ENCODE measurements at regions not wholly inside any gene's neighbourhood (a gene's known extent, or its start where the extent isn't known, plus 50 kb on each side); places are given as distances from the start of the nearest gene placed in this dataset.
"Not testable (repeated sequence)": the region's sequence is repeated elsewhere in the genome, so short reads cannot be mapped to it uniquely, and the experiment has no call there.

DNA sequence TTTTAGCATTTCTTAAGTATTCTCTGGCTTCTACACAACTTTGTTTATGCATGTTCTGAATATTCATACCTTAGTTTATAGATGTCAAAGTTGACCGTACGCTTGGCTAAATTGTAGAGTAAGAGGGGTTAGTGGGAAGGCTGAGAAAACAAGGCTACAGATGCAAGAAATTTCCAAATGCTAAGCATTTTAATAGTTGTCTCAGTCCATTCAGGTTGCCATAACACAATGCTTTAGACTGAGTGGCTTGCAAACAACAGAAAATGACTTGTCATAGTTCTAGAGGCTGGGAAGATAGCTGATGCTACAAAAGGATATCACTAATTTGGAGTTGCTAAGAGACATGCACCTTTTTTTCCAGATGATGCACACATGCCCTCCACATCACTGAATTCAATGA is 53.0 kb upstream of the C1QTNF3 start:
- not testable (repeated sequence) for DNase-seq (ENCODE audit: low spot score)

DNA sequence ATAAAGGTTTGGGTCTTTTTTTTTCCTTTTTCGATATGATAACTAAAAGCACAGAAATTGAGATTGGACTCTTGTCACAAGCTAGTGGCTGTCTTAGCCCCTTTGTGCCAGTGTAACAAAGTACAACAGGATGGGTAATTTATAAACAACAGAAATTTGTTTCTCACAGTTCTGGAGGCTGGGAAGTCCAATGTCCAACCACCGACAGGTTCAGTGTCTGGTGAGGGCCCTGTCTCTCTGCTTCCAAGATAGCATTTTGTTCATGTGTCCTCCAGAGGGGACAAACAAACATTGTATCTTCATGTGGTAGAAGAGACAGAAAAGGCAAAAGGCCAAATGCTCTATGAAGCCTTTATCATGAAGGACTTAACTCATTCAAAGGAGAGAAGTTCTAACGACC is 56.9 kb upstream of the C1QTNF3 start:
- DNase-seq (ENCODE audit: low spot score) = not testable (repeated sequence)

DNA sequence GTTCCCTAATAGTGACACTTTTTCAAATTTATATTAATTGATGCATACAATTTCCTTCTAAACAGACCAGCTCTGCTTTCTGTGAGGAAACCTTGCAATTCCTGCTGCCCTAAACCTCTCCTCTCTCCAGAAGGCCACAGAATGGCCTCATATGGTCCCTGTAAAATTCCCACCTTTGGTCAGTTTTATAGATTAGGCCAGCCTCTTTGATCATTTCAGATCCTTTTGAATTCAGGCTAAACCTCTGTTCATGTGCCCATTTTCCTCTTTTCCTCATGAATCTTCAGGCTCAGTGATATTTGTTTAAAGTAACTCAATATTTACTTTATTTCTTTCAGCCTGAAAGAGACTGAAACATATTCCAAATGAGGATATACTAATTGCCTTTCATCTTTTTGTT is 58.6 kb upstream of the C1QTNF3 start:
- not testable (repeated sequence) for DNase-seq (ENCODE audit: low spot score)

DNA sequence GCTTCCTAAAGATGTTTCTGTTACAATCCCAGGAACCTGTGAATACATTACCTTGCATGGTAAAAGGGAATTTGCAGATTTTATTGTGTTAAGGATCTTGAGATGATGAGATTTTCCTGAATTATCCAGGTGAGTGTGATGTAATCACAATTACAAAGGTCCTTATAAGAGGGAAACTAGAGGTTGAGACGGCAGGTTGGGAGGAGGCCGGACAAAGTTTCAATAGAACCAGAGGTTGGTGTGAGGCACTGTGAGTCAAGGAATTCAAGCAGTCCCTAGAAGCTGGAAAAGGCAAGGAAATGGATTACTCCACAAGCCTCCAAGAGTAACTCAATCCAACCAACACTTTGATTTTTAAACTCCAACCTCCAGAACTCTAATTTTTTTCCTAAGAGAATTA is 65.9 kb upstream of the C1QTNF3 start:
- not testable (repeated sequence) for DNase-seq (ENCODE audit: low spot score)

DNA sequence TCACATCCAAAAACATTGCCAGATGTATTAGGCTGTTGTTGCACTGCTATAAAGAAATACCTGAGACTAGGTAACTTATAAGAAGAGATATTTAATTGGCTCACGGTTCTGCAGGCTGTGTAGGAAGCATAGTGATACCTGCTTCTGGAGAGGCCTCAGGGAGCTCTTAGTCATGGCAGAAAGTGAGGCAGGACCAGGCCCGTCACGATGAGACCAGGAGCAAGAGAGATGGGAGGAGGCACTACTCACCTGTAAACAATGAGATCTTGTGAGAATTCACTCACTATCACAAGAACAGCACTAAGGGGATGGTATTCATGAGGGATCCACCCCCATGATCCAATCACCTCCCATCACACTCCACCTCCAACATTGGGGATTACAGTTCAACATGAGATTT is 81.3 kb upstream of the C1QTNF3 start:
- DNase-seq (ENCODE audit: low spot score) = not testable (repeated sequence)

DNA sequence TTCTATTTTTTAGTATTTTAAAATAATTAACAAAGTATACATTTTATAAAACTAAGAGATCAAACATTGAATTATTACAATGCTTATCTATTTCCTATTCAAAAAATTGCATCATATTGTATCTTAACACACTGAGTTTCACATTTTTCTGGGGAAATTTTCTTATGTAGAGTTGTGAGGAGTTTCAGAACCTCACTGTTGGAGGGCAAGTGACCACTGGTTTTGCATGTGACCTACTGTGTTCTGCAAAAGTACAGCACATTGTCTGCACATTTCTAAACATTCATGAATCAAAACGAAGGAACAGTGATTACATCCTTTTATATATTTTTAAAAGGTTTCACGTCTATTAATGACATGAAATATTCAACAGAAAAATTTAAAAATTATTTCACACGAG is 82.3 kb upstream of the C1QTNF3 start:
- not testable (repeated sequence) for DNase-seq (ENCODE audit: low spot score)

DNA sequence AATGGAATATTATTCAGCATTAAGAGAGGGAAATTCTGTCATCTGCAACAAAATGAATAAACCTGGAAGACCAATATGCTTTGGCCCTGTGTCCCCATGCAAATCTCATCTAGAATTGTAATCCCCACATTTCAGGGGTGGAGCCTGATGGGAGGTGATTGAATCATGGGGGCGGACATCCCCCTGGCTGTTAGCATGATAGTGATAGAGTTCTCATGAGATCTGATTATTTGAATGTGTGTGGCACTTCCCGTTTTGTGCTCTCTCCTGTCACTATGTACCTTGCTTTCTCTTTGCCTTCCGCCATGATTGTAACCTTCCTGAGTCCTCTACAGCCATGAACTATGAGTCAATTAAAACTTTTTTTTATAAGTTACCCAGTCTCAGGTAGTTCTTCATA is 83.7 kb upstream of the C1QTNF3 start:
- not testable (repeated sequence) for DNase-seq (ENCODE audit: low spot score)

DNA sequence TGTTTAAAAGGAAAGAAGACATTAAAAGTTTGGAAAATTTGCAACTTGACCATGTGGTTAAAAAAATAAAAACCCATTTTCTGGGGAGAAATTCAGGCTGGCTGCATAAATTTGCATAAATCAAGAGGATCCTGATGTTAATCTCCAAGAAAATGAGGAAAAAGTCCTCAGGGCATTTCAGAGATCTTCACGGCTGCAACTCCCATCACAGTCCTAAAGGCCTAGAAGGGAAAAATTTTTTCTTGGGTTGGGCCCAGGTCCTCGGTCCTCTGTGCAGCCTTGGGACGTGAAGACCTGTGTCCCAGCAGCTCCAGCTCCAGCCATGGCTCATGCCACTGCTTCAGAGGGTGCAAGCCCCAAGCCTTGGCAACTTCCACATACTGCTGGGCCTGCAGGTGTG is 84.8 kb upstream of the C1QTNF3 start:
- DNase-seq (ENCODE audit: low spot score) = not testable (repeated sequence)

DNA sequence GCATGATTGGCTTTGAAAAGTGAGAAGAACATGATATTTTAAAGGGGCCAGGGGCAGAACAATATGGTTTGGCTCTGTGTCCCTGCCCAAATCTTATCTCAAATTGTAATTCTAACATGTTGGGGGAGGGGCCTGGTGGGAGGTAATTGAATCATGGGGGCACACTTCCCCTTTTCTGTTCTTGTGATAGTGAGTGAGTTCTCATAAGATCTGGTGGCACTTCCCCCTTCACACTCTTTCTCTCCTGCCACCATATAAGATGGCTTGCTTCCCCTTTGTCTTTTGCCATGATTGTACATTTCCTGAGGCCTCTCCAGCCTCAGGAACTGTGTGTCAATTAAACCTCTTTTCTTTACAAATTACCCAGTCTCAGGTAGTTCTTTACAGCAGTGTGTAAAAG is 85.9 kb upstream of the C1QTNF3 start:
- not testable (repeated sequence) for DNase-seq (ENCODE audit: low spot score)

DNA sequence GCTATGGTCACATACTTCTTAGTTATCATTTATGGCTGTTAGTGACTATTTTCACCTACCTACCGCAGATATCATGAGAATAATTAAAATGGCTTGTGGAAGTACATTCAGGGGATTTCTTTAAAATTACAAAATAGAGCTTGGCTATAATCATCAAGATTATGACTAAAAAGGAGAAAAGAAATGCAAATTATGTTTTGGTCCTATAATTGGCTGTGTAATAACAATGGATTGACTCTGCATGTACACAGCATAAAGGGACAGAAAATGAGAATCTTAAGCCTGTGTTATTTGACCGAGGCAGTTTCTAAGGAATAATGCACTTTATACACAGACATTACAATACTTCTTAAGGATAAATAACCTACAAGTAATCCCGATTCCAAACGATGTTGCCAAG is 112.0 kb upstream of the C1QTNF3 start:
- not testable (repeated sequence) for DNase-seq (ENCODE audit: low spot score)

DNA sequence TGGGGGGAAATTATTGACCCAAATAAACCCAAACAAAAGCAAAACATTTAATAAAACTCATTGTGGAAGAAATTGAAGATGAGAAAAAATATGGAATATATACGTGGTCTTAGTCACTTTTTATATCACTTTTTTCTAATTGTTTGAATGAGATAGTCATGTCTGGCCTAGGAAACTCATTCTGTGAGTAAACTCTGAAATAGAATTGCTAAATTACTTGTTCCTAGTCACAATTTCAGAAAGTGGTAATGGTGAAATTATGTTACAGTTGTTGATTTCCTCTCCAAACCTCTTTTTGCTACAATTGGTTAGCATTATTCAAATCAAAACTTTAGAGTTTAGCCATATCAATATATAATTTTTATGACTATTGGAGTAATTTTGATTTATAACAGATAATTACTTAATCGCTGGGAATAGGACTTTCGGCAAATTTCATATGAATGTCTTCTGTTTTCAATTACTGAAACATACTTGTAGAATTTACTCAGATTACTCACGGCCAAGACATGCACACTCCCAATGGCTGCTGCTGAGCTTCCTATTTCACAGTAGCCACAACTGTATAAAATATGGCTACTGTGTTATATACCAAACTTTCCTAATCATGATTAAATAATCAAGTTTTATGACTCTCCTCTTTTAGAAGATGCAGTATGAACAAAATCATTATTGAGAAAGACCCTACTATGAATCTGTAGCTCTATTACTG is 113.8 kb upstream of the C1QTNF3 start:
- DNase-seq (ENCODE audit: low spot score) = not testable (repeated sequence)

DNA sequence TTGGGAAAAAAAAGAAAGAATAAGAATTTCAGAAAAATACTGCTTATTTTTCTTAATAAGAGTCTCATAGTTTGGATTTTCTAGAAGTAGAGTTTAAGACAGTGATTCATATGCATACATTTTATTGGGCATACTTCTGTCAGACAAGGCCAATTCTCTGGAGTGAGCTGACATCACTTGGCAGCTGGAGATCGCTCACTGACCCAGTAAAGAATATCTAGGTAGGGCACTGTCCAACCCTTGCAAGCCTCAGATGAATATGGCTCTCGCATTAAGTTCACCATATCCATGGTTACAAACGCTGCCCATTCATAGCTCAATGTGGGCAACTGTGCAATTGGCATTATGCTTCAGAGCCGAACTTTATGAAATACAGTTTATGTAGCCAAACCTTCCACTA is 117.9 kb upstream of the C1QTNF3 start:
- DNase-seq (ENCODE audit: low spot score) = not testable (repeated sequence)

DNA sequence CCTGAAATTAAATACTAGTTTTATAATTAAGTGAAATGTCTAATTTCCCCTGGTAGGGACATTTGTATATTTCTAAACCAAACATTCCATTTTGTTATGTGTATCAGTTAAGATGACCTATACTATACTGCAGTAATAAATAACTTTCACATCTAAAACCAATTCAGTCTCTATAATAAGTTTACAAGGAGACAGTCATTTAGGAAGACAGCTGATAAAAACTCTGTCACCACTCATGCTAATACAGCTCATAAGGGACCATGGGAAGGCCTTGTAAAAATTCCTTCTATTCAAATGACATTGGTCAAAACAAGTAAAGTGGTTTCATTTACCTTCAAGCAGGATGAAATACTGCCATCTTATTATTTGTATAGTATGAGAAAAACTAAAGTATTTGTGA is 128.4 kb upstream of the C1QTNF3 start:
- DNase-seq (ENCODE audit: low spot score) = not testable (repeated sequence)

DNA sequence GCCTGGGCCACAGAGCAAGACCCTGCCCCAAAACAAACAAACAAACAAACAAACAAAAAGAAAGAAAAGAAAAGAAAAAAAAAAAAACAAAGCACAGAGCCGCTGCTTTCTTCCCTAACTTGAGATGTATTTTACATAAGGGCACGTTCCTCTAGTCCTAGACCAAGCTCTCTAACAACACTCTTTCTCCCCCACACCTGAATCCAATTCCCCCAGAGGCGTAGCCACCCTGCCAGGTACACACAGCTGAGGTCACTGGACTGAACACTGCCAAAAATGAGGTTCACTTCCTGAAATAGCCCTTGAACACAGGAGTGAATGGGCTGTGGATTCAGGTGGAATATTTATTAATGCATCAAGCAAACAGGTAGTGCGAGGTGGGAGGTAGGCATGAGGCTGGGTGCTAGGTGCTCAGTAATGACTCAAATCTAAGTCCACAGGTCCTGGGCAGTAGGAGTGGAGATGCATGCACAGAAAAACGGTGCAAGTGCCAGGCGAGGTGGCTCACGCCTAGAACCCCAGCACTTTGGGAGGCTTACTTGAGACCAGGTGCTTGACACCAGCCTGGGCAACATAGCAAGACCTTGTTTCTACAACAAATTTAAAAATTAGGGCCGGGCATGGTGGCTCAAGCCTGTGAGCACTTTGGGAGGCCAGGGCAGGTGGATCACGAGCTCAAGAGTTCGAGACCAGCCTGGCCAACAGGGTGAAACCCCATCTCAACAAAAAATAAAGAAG is 136.6 kb upstream of the C1QTNF3 start:
- not testable (repeated sequence) for DNase-seq (ENCODE audit: low spot score)

DNA sequence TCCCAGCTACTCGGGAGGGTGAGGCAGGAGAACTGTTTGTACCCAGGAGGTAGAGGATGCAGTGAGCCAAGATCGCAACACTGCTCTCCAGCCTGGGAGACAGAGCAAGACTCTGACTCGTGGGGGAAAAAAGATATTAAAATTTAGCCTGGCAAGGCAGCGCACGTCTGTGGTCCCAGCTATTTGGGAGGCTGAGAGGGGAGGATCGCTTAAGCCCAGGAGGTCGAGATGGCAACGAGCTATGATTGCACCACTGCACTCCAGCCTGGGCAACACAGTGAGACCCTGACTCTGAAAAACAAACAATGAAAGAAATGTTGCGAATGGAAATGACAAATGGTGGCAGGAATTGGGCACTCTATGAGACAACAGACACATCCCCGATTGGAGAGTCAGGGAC is 137.2 kb upstream of the C1QTNF3 start:
- DNase-seq (ENCODE audit: low spot score) = not testable (repeated sequence)

DNA sequence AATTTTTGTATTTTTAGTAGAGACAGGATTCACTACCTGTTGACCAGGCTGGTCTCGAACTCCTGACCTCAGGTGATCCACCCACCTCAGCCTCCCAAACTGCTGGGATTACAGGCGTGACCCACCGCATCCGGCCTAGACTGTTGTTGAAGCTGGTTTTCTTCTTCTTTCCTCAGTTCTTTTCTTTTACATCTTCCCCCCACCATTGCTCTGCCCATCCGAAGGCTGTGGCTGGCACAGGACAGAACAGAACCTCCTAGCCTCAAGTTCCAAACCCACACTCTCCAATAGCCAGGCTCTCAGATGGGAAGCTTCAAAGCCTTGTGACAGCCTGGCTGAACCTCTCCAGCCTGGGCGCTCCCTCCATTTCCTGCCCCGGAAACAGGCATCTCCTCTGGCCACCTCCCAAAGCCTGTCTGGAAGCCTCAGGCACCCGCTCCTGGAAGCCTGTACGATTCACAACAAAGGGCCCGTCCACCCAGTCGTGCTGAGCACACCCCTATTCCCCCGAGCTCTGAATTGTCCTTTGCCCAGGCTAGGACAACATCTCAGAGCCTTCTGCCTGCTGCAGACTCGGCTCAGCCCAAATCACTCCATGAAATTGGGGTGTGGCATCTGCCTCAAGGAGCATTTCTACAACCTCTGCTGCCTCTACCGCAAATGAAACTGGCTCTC is 138.1 kb upstream of the C1QTNF3 start:
- not testable (repeated sequence) for DNase-seq (ENCODE audit: low spot score)

DNA sequence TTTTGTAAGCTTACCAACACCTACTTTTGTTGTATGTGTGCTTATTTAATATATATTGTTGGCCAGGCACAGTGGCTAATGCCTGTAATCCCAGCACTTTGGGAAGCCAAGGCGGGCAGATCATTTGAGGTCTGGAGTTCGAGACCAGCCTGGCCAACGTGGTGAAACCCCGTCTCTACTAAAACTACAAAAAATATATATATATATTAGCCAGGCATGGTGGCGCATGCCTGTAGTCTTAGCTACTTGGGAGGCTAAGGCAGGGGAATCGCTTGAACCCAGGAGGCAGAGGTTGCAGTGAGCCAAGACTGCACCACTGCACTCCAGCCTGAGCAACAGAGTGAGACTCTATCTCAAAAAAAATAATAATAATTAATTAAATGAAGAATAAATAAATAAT is 142.0 kb upstream of the C1QTNF3 start:
- not testable (repeated sequence) for DNase-seq (ENCODE audit: low spot score)

DNA sequence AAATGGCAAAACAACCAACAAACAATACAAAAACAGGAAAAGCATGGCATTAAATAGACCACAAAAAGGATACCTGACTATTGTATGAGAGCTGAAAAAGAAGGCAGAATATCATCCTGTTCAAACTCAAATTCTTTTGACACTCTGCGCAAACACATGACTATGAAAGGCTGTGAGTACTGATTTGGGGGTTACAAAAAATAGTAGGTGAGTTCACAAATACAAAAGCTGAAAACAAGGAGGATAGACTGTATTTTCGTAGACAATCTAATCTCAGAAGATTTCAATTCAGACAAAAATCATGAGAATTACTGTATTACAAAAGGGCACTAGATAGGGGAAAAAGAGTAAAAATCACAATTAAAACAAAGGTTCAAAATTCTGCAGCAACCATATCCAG is 142.6 kb upstream of the C1QTNF3 start:
- not testable (repeated sequence) for DNase-seq (ENCODE audit: low spot score)

DNA sequence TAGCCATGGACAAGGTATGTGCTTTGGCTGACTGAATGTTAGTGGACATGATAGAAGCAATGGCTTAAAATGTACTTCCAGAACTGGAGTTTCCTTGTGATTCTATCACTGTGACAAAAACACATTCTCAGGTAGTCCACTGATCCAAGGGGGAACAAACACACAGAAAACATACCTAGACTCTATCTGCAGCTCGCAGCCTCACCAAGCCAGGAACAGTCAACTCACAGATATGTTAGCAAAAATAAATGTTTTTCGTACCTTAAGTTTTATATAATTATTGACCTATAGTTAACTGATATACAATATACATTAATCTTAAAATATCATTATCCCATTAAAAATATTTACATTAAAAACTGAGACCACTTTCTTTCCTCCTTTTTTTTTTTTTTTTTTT is 143.1 kb upstream of the C1QTNF3 start:
- DNase-seq (ENCODE audit: low spot score) = not testable (repeated sequence)

DNA sequence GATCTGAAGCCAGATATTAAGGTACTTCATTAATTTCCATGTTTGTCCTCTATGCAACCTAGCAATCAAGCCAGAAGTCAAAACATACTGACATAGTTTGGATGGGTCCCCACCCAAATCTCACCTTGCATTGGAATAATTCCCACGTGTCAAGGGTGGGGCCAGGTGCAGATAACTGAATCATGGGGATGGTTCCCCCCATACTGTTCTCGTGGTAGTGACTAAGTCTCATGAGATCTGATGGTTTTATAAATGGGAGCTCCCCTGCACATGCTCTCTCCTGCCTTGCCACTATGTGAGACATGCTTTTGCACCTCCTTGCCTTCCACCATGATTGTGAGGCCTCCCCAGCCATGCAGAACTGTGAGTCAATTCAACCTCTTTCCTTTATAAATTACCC is 143.9 kb upstream of the C1QTNF3 start:
- not testable (repeated sequence) for DNase-seq (ENCODE audit: low spot score)

DNA sequence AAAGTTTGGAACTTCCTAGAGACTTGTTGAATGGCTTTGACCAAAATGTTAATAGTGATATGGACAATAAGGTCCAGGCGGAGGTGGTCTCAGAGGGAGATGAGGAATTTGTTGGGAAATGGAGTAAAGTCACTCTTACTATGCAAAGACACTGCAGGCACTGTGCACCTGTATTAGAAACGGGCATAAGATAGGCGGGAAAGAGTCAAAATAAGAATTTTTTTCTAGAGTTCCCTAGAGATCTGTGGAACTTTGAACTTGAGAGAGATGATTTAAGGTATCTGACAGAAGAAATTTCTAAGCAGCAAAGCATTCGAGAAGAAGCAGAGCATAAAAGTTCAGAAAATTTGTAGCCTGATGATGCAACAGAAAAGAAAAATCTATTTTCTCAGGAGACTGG is 144.4 kb upstream of the C1QTNF3 start:
- not testable (repeated sequence) for DNase-seq (ENCODE audit: low spot score)

DNA sequence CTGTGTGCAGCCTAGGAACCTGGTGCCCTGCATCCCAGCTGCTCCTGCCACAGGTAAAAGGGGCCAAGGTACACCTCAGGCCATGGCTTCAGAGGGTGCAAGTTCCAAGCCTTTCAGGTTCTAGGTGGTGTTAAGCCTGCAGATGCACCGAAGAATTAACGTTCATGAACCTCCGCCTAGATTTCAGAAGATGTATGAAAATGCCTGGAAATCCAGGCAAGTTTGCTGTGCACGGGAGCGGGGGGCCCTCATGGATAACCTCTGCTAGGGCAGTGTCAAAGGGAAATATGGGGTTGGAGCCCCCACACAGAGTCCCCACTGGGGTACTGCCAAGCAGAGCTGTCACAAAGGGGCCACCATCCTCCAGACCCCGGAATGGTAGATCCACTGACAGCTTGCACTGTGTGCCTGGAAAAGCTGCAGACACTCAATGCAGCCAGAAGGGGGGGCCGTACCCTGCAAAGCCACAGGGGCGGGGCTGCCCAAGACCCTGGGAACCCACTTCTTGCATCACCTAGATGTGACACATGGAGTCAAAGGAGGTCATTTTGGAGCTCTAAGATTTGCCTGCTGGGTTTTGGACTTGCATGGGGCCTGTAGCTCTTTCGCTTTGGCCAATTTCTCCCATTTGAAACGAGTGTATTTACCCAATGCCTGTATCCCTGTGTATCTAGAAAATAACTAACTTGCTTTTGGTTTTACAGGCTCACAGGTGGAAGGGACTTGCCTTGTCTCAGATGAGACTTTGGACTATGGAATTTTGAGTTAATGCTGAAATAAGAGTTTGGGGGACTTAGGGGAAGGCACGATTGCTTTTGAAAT is 145.2 kb upstream of the C1QTNF3 start:
- DNase-seq (ENCODE audit: low spot score) = peak; percentile 23
